Hematopoietic multipotent progenitor cell treated with erythropoietin and hydrocortisone succinate and interleukin-3 and kit ligand, for 17 days (in vitro differentiated cells): ENCODE measurements at regions not wholly inside any gene's neighbourhood (a gene's known extent, or its start where the extent isn't known, plus 50 kb on each side); places are given as distances from the start of the nearest gene placed in this dataset.

Experiments
- DNase-seq: peaks from one replicate; pipeline ENCODE4 v3.0.0-alpha.2; 2015; ENCODE audit warnings: low spot score

DNA sequence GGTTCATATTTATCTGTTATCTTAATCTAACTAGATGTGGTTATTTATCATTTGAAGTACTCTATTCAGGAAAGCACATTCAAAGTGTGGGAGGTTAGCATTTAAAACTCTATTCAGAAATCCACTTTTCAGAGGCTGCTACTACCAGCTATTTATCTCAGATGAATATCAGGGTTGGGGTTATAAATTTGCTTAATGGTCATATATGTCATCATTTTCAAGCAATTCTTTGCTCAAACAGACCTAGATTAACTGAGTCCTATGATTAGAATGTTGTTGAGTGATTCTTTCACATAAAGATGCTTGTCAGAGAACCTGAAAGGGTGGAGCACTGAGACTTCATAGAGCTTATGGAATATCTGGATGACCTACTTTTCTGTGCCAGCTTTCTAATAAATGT, 436.9 kb upstream of the TGFBR2 start:
- DNase-seq = no peak

DNA sequence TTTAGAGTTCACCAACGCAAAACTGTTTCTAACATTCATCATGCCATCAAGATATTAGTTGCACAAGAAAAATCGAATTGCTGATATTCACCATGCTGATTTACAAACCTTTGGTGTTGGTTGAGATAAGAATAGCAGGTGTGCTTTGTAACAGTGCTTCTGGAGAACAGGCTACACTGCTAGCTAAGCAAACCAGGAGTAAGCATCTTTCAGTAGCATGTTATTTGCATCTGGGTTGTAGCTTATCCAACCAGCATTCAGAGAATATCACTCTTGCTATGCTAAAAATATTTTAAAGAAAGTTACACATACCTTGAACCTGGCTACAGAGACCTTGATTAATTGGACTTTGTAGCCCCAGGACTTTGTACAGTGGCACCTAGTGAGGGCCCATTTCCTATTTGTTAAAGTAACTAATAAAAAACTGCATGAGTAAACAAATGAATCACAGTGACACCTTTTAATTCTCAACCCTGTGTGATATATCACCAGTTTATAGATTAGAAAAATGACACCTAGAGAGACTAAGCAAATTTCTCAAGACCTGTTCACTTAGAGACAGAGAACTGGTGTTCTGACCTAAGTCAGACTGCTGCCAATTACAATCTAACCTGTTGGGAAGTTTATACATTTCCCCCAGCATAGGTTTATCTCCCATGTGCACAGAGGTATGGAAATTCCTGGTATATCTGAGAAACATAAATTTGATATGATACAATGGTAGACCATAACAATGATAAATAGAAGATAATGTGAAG, 435.5 kb upstream of the TGFBR2 start:
- no peak for DNase-seq

- DNase-seq = no peak
These were observed 432.0 kb upstream of the TGFBR2 start for GRCh38 chr3:30174357-30174756.

GRCh38 chr3:30180310-30181177, 425.9 kb upstream of the TGFBR2 start:
- no peak for DNase-seq

DNA sequence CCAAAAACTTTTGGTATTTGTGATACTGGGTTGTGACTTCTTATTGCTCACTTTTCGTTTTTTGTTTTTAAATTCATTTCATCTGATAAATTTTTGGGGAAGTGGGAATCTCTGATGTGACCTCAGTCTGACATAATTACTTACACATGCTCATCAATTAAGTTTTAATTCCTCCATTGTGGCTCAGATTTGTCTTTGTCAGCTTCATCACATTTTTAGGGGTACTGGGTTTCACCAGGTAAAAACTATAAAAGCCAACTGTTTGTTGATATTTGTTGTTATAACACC, 425.3 kb upstream of the TGFBR2 start:
- no peak for DNase-seq

- DNase-seq = no peak
These were observed 424.8 kb upstream of the TGFBR2 start for GRCh38 chr3:30181581-30181980.

DNA sequence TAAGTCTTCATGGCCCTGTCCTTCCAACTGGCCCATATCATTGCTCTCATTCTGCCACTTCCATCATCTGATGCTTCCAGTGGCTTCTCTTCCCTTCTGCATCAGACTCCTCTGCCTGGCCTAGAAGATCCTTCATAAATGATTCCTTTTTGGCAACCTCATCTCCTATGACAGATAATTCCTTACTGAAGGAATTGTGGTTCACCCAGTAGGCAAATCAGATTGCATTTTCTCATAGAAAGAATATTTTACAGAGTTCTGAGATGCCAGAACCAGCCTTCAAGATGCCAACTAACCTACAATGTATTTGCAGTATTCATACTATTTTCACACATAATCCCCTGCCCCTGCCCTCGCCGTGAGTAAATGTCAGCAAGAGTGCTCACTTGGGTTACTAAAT, 423.0 kb upstream of the TGFBR2 start:
- DNase-seq = no peak

DNA sequence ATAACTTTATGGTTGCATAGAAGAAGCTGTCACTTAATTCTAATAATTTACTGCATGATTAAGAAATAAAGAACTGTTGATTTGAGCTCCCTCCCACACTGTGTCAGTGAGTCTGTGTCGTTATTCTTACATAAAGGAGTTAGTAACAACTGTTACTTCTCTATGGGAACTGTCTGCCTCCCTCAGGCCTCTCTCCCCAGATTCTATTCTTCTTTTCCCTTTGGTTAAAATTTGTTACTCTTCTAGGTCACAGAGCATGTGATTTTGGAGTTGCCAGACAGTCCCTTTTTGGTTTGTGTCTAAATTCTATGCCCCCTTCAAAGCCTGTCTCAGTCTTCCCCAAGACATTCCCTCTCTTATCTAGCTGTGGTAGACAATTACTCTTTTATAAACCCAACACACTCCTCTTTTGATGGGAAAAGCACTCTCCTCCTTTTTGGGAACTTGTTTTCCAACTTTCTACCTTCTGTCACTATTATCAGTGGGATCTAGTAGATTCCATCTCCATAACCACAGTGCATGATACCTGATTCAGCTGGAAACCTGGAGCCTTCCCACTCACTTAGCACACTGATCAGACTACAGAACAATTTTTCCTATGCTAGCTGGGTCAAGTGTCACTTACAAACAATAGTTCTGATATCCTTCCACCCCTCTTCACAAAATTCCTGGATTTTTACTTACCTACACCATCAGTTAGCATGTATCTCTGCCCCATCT, 422.1 kb upstream of the TGFBR2 start:
- no peak for DNase-seq

- no peak for DNase-seq
These were observed 420.5 kb upstream of the TGFBR2 start for GRCh38 chr3:30185872-30186271.

DNA sequence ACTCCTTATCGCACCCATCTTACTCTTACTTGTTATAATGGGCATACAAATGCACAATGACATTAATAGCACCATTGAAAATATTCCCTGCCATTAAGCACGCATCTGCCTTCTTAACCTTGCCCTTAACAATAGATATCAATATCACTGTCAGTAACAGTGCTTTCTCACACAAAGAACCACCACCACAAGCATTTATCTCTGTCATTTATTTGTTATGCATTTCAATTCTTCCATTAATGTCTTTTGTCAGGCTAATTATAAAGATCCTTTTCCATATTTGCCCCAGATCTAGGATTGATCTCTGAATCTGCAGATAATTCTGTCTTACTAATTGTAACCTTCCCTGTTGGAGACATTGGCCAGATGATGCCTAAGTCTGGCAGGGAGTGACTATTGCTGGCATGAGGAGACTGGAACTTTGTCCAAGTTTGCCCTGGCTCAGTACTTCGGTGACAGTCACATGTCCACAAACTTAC, 419.6 kb upstream of the TGFBR2 start:
- DNase-seq = no peak

GRCh38 chr3:30187366-30187765, 419.0 kb upstream of the TGFBR2 start:
- no peak for DNase-seq

- DNase-seq = no peak
These were observed 417.7 kb upstream of the TGFBR2 start for GRCh38 chr3:30188713-30189112.

- no peak for DNase-seq
These were observed 416.5 kb upstream of the TGFBR2 start for GRCh38 chr3:30189900-30190299.

GRCh38 chr3:30193625-30194044, 412.8 kb upstream of the TGFBR2 start:
- DNase-seq = no peak

DNA sequence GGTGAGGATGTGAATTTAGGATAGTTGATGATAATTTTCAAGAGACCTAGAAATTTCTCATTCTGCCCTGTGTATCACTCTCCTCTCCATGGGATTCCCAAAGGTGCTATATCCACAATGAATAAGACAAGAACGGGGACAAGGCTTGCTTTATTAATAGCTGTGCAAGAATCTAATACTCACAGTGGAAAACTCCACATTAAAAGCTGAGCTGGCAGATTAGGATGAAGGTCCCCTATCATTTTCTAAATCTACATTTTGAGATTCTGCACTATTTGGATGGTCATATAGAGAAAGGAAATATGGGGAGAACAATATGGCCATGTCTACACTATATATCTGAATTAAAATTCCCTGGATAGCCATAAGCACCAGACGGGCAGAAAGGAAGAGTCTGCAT, 411.0 kb upstream of the TGFBR2 start:
- DNase-seq = no peak

DNA sequence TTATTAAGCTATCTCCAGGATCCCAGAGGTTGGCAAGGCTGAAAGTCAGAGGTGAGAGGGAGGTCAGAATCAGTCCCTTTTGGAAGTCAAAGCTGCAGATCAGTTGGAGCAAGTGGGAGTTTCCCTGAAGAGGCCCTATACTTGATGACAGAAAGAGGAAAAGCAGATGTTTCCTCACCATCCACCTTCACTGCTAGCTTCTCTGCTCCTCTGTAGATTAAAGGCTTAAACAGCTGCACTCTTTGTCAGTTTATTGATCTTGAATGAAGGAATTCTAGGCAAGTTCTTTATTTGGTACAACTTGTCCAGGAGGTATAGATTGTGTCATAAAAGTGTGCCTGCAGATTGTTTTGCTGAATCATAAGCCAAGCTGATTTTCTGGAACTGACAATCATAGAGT, 408.2 kb upstream of the TGFBR2 start:
- no peak for DNase-seq

DNA sequence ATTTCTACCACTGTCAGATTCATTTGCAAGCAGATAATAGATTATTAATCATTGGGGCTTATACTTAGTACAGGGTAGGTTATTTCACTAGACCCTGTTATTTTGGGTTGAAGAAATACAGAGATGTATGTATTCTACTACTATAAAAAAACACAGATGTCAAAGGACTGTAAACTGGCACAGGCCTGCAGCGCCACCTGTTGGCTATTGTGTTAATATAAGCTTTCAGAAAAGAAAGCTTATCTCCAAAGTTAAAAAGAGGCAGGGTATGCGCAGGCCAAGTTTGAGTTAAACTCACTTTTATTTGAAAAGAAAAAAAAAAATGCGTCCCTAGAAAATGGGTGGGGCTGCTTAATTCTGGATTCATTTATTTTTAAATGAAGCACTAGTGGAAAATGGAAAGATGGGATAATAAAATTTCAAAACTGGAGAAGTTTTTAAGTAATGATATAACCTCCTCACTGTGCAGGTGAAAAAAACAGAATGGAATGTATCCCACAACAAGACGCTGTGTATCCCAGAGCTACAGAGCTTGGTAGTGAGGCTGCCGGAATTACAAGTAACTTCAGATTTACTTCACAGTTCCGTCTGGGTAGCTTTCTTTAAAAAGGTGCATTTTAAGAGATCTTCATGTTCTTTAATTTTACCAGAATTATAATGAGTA, 407.2 kb upstream of the TGFBR2 start:
- DNase-seq = peak; percentile 50

- DNase-seq = no peak
These were observed 406.5 kb upstream of the TGFBR2 start for GRCh38 chr3:30199855-30200254.

DNA sequence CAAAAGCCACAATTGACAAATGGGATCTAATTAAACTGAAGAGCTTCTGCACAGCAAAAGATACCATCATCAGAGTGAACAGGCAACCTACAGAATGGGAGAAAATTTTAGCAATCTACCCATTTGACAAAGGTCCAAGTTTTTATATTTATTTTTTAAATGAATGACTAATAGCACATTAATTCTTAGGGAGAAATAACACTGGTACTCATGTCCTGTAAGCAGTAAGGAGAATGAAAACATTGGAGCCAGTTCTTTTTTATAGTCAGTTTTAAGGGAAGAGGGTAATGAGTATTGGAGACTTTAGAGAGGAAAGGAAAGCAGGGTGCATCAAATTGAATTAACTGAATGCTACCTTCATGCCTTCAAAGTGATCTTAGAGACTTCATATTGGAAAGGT, 404.7 kb upstream of the TGFBR2 start:
- no peak for DNase-seq

GRCh38 chr3:30203301-30203700, 403.1 kb upstream of the TGFBR2 start:
- DNase-seq = no peak

DNA sequence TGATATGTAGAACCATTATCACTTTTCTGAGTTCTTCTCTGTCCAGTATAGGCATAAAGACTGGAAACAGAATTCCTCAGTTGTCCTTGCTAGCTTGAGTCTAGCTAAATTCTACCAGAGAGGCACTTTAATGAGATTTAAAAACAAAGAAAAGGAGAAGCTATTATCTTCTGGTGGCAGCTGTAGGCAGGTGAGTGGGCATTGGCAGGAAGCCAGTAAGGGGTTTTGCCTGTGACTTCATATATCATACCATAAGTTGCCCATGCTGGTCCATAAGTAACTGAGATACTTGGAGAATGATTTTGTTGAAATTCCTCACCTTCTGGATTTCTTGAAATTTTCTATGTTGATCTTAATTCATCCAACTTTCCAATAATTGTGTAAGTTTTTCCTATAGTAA, 402.3 kb upstream of the TGFBR2 start:
- no peak for DNase-seq

- DNase-seq = no peak
These were observed 400.4 kb upstream of the TGFBR2 start for GRCh38 chr3:30206051-30206450.
